ENCODE measurements at regions not wholly inside any gene's neighbourhood (a gene's known extent, or its start where the extent isn't known, plus 50 kb on each side); places are given as distances from the start of the nearest gene placed in this dataset.

DNA sequence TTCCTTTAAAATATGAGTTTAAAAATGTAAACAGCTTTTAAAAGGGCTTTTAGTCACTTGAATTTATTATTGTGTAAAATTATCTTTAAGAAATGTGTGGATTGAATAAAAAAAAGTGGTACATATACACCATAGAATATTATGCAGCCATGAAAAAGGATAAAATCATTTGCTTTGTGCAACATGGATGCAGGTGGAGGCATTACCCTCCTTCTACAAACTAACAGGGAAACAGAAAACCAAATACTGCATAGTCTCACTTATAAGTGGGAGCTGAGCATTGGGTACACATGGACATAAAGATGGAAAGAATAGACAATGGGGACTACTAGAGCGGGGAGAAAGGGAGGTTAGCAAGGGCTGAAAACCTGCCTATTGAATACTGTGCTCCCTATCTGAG is 999.3 kb downstream of the SLITRK5 start:
- TF ChIP-seq, protein P1, sequence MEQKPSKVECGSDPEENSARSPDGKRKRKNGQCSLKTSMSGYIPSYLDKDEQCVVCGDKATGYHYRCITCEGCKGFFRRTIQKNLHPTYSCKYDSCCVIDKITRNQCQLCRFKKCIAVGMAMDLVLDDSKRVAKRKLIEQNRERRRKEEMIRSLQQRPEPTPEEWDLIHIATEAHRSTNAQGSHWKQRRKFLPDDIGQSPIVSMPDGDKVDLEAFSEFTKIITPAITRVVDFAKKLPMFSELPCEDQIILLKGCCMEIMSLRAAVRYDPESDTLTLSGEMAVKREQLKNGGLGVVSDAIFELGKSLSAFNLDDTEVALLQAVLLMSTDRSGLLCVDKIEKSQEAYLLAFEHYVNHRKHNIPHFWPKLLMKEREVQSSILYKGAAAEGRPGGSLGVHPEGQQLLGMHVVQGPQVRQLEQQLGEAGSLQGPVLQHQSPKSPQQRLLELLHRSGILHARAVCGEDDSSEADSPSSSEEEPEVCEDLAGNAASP (IDR thresholded peaks at IDR 0.05), result no peak
- TF ChIP-seq ZNF311 (CRISPR knock-in tag; IDR thresholded peaks at IDR 0.05) (no peak), CREBBP (IDR thresholded peaks at IDR 0.05; ENCODE audit: low read depth, low read length) (no peak), KHSRP (IDR thresholded peaks at IDR 0.05) (no peak), EP300 (IDR thresholded peaks at IDR 0.05; ENCODE audit: low read length) (no peak), HDAC2 (IDR thresholded peaks at IDR 0.05) (no peak)
- TF ChIP-seq, protein P2, sequence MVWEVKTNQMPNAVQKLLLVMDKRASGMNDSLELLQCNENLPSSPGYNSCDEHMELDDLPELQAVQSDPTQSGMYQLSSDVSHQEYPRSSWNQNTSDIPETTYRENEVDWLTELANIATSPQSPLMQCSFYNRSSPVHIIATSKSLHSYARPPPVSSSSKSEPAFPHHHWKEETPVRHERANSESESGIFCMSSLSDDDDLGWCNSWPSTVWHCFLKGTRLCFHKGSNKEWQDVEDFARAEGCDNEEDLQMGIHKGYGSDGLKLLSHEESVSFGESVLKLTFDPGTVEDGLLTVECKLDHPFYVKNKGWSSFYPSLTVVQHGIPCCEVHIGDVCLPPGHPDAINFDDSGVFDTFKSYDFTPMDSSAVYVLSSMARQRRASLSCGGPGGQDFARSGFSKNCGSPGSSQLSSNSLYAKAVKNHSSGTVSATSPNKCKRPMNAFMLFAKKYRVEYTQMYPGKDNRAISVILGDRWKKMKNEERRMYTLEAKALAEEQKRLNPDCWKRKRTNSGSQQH (CRISPR knock-in tag; IDR thresholded peaks at IDR 0.05), result no peak
- TF ChIP-seq, protein P3, sequence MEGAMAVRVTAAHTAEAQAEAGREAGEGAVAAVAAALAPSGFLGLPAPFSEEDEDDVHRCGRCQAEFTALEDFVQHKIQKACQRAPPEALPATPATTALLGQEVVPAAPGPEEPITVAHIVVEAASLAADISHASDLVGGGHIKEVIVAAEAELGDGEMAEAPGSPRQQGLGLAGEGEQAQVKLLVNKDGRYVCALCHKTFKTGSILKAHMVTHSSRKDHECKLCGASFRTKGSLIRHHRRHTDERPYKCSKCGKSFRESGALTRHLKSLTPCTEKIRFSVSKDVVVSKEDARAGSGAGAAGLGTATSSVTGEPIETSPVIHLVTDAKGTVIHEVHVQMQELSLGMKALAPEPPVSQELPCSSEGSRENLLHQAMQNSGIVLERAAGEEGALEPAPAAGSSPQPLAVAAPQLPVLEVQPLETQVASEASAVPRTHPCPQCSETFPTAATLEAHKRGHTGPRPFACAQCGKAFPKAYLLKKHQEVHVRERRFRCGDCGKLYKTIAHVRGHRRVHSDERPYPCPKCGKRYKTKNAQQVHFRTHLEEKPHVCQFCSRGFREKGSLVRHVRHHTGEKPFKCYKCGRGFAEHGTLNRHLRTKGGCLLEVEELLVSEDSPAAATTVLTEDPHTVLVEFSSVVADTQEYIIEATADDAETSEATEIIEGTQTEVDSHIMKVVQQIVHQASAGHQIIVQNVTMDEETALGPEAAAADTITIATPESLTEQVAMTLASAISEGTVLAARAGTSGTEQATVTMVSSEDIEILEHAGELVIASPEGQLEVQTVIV (CRISPR knock-in tag; IDR thresholded peaks at IDR 0.05; ENCODE audit: borderline replicate concordance), result no peak

Data from K562 (cell line).